IPS-NIHi7 (cell line): ENCODE measurements at regions not wholly inside any gene's neighbourhood (a gene's known extent, or its start where the extent isn't known, plus 50 kb on each side); places are given as distances from the start of the nearest gene placed in this dataset.

Experiments
- DNase-seq: peaks from one replicate; pipeline ENCODE4 v3.0.0; 2012; ENCODE audit warnings: mixed read lengths; ENCODE audit errors: extremely low spot score

DNA sequence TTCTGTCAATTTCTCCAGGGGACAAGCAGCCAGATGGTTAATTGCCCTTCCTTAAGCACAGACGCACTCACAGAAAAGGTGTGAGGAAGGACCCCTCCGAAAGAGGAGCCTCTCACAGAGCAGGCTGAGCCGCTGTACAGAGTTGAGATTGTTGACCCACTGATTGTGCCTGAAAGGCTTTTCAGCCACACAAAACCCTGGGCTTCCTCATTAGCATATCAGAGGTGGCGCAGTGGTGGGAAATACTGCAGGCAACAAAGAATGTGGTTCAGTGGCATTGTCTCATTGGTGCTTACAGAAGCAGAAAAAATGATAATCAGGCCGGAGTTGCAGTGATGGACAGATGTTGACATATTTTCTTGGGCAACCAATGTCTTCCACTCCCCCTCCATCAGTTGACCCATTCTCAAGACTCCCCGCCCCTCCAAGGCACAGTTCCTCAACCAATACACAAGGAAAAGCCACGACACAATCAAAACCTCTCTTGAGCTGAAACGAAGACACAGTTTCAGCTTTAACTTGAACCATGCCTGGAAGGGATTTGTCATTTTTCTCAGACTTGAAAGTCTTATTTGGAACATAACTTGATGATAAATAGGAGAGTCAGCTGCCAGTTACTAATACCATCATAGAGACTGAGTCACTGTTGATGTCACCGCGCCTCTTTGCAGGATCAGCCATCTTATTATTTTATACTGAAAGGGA, 53.1 kb downstream of the ATXN3L start:
- DNase-seq = no peak

- no peak for DNase-seq
Measured at GRCh38 chrX:13265549-13266132, 54.2 kb downstream of the ATXN3L start.

GRCh38 chrX:13265111-13265510, 54.7 kb downstream of the ATXN3L start:
- peak; percentile 28 for DNase-seq

DNA sequence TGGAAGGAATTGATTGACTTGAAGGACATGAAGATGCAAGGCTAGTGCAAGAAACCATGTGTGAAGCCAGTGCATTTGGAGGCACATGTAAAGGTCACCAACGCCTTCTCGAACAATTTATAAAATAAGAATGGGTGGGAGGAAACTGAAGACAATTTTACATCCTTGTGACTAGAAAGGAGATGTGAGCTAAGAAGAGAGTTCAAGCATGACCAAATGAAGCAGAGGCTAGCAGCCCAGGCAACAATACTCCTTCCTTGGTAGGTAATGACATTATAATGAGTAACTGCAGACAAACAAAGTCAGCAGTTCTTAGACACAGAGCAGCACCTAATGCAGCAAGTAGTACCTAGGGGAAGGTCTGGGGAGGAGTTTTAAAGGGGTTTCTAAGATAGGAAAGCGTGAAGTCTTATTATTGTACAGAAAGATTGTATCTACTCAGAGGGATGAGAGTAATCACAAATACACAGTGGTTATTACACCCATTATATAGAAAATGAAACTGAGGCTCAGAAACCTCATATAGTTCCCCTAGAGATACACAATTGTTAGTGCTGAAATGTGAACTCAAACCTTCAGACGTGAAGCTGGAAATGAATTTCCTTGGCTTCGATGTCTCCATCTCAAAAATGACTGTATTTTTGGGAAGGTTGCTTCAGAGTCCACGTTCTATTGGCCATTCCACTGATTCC, 56.1 kb downstream of the ATXN3L start:
- DNase-seq = no peak

DNA sequence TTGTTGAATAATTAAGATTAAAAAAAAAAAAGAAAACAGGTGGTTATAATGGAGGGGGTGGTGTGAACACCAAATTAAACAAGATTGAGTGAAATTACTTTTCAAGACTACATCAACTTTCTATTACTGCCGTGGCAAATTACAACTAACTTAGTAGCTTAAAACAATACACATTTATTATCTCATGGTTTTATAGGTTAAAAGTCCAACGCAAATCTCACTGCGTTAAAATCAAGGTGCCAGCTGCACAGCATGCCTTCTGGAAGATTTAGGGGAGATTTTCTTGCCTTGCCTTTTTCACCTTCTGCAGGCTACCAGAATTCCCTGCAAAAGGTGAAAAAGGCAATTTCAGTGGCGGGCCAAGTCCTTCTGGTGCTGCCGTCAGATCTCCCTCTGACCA, 58.5 kb downstream of the ATXN3L start:
- no peak for DNase-seq

GRCh38 chrX:13260598-13260997, 59.3 kb downstream of the ATXN3L start:
- no peak for DNase-seq

DNA sequence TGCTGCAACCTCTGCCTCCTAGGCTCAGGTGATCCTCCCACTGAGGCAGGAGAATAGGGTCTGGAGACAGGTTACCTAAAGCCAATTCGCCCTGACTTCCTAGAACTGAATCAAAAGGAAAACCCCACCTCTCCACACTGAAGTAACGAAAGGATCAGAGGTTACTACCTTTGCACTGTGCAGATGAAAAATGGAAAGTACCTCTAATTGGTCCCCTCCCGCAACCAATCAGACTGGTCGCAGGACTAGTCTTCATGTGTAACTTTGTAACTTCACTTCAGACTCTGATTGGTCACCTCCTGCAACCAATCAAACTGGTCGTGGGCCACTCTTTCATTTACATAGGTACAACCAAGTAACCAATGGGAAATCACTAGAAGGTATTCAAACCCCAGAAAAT, 61.1 kb downstream of the ATXN3L start:
- DNase-seq = no peak

DNA sequence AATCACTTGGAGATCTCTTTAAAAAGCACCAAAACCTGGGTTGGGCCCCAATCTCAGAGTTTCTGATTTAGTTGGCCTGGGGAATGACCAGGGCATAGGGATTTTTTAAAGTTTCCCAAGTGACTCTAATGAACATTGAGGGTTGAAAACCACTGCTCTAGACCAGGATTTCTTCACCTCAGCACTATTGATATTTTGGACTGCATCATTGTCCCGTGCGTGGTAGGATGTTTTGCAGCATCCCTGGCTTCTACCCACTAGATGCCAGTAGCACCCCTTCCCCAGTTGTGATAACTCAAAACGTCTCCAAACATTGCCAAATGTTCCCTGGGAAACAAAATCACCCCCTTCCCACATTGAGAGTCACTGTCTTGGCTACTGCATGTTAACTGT, 61.8 kb downstream of the ATXN3L start:
- DNase-seq = no peak

DNA sequence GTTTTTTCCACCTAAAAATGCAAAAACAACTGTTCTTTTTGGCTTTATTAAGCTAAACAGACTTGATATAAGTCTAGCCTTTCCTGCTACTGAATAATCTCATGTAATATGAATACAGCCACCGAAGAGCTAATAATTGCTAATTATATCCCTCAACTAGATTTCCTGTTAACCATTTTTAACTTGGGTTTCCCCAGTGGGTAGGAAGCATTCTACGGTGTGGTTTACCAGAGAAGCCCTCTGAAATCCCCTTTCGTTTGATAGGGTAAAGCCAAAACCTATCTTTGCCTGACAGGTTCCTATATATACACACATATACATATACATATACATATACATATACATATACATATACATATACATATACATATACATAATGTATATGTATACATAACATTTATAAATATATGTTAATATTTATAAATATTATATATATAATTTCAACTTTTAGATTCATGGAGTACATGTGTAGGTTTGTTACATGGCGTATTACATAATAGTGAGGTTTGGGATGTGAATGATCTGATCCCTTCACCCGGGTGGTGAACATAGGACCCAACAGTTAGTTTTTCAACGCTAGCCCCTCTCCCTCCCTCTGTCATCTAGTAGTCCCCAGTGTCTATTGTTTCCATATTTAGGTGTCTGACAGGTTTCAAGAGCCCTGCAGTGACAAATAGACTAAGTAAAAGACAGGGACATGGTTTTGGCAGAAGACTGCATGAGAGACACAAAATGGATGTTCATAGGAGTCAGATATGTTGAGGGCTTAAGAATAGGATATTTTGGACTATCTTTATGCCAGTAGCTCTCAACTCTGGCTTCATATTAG, 62.4 kb downstream of the ATXN3L start:
- DNase-seq = no peak

GRCh38 chrX:13256603-13257002, 63.2 kb downstream of the ATXN3L start:
- no peak for DNase-seq

DNA sequence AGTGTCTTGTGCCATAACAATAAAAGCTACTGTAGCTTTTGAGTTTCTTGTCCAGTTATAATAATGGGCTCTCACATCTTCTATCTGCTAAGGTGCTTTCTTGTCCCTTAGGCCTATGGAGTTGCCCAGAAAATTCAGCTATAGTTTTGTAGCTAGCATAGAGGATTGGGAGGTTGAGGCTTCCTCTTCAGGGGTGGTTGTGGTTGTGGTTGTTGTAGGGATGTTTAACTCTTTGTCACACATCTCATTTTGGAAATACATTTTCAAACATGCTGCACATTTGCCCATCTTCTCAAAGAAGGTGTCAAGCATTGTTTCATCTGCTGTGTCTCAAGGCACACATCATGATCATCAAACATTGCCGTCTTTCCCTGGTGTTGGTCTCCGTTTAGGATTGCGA, 65.0 kb downstream of the ATXN3L start:
- DNase-seq = no peak

DNA sequence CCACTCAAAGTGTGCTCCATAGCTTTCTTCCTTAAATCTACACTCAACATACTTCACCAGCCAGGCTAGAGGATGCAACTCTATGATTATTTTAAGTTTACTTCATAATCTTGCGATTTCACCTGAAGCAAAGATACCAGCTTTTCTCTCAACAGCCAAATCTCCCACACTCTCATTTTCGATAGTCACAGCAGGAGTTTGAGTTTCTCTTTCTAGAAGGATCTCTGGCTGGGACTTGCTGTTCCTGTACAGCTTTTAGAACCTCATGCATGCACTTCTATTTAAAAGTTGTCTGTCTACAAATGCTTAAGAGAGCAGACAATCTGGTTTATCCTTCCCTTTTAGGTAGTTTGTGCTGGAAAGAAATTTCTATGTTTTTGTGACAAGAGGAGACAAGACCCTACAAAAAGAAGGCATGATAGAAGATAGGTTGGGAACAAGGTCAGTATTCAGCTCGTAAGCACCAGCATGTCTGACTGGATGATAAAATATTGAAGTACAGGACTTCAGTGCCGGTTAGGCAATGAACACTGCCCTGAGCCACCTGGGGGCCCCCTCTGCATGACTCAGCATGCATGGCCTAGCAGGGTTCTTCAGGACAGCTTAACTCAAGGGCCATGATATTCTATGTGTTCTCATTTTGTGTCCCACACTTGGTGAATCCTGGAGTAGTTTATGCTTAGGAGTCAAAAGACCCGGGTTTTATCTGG, 65.6 kb downstream of the ATXN3L start:
- DNase-seq = peak; percentile 31

- DNase-seq = no peak
Measured at GRCh38 chrX:13253223-13253622, 66.6 kb downstream of the ATXN3L start.

GRCh38 chrX:13252726-13253125, 67.1 kb downstream of the ATXN3L start:
- DNase-seq = no peak

GRCh38 chrX:13250826-13251580, 68.8 kb downstream of the ATXN3L start:
- DNase-seq = no peak

DNA sequence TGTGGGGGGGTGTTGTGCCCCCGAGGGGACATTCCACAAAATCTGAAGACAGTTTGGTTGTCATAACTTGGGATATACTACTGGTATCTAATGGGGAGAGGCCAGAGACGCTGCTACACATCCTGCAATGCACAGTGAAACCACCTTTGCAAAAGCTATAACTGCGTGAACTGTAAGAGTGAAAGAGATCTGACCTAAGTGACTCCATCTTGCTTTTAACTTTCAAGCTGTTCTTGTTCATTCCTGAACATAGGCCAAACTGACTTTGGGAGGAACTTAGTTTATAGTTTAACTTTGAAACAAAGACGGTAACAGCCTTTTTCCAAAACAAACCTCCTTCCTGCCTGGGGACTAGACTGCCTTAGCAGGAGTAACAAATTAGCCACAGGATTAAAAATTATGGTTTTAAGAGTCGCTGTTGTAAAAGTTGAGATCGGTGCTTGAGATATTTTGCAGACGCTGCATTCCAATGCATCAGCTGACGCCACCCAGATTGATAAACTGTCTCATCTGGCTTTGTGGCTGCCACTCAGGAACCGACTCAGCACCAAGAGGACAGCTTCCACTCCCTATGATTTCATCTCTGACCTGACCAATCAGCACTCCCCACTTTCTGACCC, 70.9 kb downstream of the ATXN3L start:
- DNase-seq = no peak

- no peak for DNase-seq
Measured at GRCh38 chrX:13239272-13239671, 80.6 kb downstream of the ATXN3L start.

GRCh38 chrX:13235930-13236329, 83.9 kb downstream of the ATXN3L start:
- no peak for DNase-seq

- DNase-seq = no peak
Measured at GRCh38 chrX:13232484-13232883, 87.4 kb downstream of the ATXN3L start.

DNA sequence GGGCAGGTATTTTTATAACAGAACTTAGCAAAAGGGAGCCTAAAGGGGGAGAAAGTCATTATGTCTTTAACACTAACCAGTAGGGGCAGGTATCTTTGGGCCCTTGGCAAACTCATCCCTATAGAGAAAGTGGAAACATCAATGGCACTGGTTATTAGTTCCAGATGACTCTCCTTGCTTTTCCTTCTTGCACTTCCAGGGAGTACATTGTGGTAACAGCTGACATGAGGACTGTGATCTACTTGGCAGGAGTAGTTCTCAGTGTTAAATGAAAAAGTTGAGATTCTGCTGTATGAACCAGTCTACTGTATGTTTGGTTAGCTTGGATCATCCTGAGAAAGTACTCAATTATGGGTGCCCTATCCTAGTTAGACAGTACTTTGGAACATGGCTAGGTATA, 93.6 kb downstream of the ATXN3L start:
- DNase-seq = no peak
